ENCODE measurements at regions not wholly inside any gene's neighbourhood (a gene's known extent, or its start where the extent isn't known, plus 50 kb on each side); places are given as distances from the start of the nearest gene placed in this dataset.

- TF ChIP-seq, protein P1, sequence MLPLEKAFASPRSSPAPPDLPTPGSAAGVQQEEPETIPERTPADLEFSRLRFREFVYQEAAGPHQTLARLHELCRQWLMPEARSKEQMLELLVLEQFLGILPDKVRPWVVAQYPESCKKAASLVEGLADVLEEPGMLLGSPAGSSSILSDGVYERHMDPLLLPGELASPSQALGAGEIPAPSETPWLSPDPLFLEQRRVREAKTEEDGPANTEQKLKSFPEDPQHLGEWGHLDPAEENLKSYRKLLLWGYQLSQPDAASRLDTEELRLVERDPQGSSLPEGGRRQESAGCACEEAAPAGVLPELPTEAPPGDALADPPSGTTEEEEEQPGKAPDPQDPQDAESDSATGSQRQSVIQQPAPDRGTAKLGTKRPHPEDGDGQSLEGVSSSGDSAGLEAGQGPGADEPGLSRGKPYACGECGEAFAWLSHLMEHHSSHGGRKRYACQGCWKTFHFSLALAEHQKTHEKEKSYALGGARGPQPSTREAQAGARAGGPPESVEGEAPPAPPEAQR (CRISPR knock-in tag; IDR thresholded peaks at IDR 0.05) = no peak
- no peak for TF ChIP-seq SMAD4 (CRISPR knock-in tag; IDR thresholded peaks at IDR 0.05)
- no peak for TF ChIP-seq NR3C1 (CRISPR knock-in tag; conservative IDR thresholded peaks at IDR 0.05; ENCODE audit: low read depth)
- no peak for TF ChIP-seq RELA (CRISPR knock-in tag; IDR thresholded peaks at IDR 0.05; ENCODE audit: borderline replicate concordance)
- TF ChIP-seq CREB1 (CRISPR knock-in tag; IDR thresholded peaks at IDR 0.05) = no peak
- no peak for TF ChIP-seq ZNF121 (CRISPR knock-in tag; IDR thresholded peaks at IDR 0.05)
Measured at GRCh38 chr20:11437090-11437489, 480.6 kb upstream of the BTBD3 start (continued).

- TF ChIP-seq ZNF671 (CRISPR knock-in tag; IDR thresholded peaks at IDR 0.05) (no peak), SOX15 (CRISPR knock-in tag; IDR thresholded peaks at IDR 0.05) (no peak), JUN (CRISPR knock-in tag; IDR thresholded peaks at IDR 0.05) (no peak), NR1H2 (CRISPR knock-in tag; IDR thresholded peaks at IDR 0.05) (no peak), TEAD4 (CRISPR knock-in tag; IDR thresholded peaks at IDR 0.05) (no peak), NFATC4 (CRISPR knock-in tag; IDR thresholded peaks at IDR 0.05) (no peak), GTF2I (CRISPR knock-in tag; conservative IDR thresholded peaks at IDR 0.05) (no peak), OVOL2 (CRISPR knock-in tag; IDR thresholded peaks at IDR 0.05; ENCODE audit: borderline replicate concordance) (no peak), GRHL2 (CRISPR knock-in tag; IDR thresholded peaks at IDR 0.05; ENCODE audit: insufficient replicate concordance, severe bottlenecking) (no peak)
- TF ChIP-seq, protein P1 (CRISPR knock-in tag; IDR thresholded peaks at IDR 0.05) = no peak
- Mint-ChIP-seq H3K27me3 (ENCODE audit: low read depth) (no peaks in the 10 kb centered on the region), H3K4me3 (no peak overlapping the region), H3K27ac (no peak overlapping the region), H3K4me1 (peaks cover 7% of the 10 kb centered on the region), H3K36me3 (peaks cover 44% of the 10 kb centered on the region), H3K9me3 (peaks cover 38% of the 10 kb centered on the region)
- DNase-seq (ENCODE audit: low spot score) (no peak), ATAC-seq (no peak)
- POLR2A ChIA-PET = no interaction called here
- CTCF ChIA-PET = no interaction called here
Measured at GRCh38 chr20:11437611-11438380, 479.9 kb upstream of the BTBD3 start.

DNA sequence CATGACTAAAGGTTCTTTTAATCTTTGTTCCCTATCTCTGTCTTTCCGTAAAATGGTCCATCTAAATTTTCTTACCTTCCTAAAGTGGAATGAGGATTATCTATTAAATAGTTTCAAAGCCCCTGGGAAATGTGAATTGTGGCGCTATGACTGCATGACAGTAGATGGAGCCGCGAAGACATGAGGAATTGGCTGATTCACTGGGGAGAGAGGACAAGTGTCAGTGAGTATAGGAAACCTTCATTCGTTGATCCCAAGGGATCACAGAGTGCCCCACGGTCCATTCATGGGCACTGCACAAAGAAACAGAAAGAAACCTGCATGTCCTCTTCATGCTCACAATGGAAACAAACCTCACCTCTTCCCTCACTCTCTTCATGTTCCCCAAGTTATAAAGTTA, 479.3 kb upstream of the BTBD3 start:
- Mint-ChIP-seq H3K27ac (no peak overlapping the region), H3K27me3 (ENCODE audit: low read depth) (no peaks in the 10 kb centered on the region), H3K4me3 (no peak overlapping the region), H3K36me3 (peaks cover 41% of the 10 kb centered on the region), H3K4me1 (peaks cover 13% of the 10 kb centered on the region), H3K9me3 (peaks cover 38% of the 10 kb centered on the region)
- no peak for TF ChIP-seq ATF1 (CRISPR knock-in tag; IDR thresholded peaks at IDR 0.05)
- TF ChIP-seq, protein P2, sequence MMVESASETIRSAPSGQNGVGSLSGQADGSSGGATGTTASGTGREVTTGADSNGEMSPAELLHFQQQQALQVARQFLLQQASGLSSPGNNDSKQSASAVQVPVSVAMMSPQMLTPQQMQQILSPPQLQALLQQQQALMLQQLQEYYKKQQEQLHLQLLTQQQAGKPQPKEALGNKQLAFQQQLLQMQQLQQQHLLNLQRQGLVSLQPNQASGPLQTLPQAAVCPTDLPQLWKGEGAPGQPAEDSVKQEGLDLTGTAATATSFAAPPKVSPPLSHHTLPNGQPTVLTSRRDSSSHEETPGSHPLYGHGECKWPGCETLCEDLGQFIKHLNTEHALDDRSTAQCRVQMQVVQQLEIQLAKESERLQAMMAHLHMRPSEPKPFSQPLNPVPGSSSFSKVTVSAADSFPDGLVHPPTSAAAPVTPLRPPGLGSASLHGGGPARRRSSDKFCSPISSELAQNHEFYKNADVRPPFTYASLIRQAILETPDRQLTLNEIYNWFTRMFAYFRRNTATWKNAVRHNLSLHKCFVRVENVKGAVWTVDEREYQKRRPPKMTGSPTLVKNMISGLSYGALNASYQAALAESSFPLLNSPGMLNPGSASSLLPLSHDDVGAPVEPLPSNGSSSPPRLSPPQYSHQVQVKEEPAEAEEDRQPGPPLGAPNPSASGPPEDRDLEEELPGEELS (CRISPR knock-in tag; IDR thresholded peaks at IDR 0.05) = no peak
- TF ChIP-seq E2F5 (CRISPR knock-in tag; IDR thresholded peaks at IDR 0.05) = no peak
- TF ChIP-seq MAX (CRISPR knock-in tag; IDR thresholded peaks at IDR 0.05) = no peak
- no peak for TF ChIP-seq NR3C1 (CRISPR knock-in tag; conservative IDR thresholded peaks at IDR 0.05; ENCODE audit: low read depth)
- no peak for TF ChIP-seq SMAD4 (CRISPR knock-in tag; IDR thresholded peaks at IDR 0.05)
- TF ChIP-seq USF2 (CRISPR knock-in tag; IDR thresholded peaks at IDR 0.05) = no peak
- TF ChIP-seq FOXP1 (CRISPR knock-in tag; IDR thresholded peaks at IDR 0.05; ENCODE audit: borderline replicate concordance) = no peak
- no peak for TF ChIP-seq GABPB1 (CRISPR knock-in tag; IDR thresholded peaks at IDR 0.05)
- TF ChIP-seq SP1 (CRISPR knock-in tag; conservative IDR thresholded peaks at IDR 0.05) = no peak
- TF ChIP-seq, protein P3, sequence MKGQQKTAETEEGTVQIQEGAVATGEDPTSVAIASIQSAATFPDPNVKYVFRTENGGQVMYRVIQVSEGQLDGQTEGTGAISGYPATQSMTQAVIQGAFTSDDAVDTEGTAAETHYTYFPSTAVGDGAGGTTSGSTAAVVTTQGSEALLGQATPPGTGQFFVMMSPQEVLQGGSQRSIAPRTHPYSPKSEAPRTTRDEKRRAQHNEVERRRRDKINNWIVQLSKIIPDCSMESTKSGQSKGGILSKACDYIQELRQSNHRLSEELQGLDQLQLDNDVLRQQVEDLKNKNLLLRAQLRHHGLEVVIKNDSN (CRISPR knock-in tag; IDR thresholded peaks at IDR 0.05) = no peak
- no peak for TF ChIP-seq NFYB (CRISPR knock-in tag; conservative IDR thresholded peaks at IDR 0.05; ENCODE audit: low read depth)
- POLR2A ChIA-PET = no interaction called here
- DNase-seq (ENCODE audit: low spot score) (no peak), ATAC-seq (peak; percentile 83)
- CTCF ChIA-PET = no interaction called here
